ENCODE measurements at regions not wholly inside any gene's neighbourhood (a gene's known extent, or its start where the extent isn't known, plus 50 kb on each side); places are given as distances from the start of the nearest gene placed in this dataset.

DNA sequence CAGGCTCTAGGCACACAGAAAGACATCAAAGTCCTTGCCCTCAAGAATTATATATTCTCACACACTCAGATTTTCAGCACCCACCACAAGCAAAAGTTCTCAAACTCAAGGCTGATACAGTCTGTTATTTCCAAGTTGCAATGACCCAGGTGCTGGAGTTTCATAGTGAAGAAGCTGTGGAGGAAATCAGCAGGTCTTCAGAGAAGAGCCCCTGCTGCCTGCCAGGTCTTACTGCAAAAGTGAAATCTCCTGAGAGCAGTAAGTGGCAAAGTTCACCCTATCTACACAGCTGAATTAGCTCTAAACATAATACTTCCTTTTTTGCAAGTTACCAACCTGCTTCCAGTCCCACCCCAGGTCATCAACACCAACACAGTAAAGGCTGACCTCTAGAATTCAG is 64.6 kb downstream of the RPL27A start:
- TF ChIP-seq, protein P1, sequence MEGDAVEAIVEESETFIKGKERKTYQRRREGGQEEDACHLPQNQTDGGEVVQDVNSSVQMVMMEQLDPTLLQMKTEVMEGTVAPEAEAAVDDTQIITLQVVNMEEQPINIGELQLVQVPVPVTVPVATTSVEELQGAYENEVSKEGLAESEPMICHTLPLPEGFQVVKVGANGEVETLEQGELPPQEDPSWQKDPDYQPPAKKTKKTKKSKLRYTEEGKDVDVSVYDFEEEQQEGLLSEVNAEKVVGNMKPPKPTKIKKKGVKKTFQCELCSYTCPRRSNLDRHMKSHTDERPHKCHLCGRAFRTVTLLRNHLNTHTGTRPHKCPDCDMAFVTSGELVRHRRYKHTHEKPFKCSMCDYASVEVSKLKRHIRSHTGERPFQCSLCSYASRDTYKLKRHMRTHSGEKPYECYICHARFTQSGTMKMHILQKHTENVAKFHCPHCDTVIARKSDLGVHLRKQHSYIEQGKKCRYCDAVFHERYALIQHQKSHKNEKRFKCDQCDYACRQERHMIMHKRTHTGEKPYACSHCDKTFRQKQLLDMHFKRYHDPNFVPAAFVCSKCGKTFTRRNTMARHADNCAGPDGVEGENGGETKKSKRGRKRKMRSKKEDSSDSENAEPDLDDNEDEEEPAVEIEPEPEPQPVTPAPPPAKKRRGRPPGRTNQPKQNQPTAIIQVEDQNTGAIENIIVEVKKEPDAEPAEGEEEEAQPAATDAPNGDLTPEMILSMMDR (IDR thresholded peaks at IDR 0.05), result no peak
- no peak overlapping the region for H3K27ac ChIP-seq (ENCODE audit: low read depth in 1 of 2, low read length in 2 of 2)
- DNase-seq, result no peak
- H3K4me3 Mint-ChIP-seq, result no peak overlapping the region
- H3K9me3 Mint-ChIP-seq, result peaks cover 0 to 10% (median 5%) of the 10 kb centered on the region in 7 donors
- no peak overlapping the region for H2AFZ ChIP-seq (ENCODE audit: insufficient read depth, low read depth, low read length, poor library complexity, severe bottlenecking)
- H3K27ac Mint-ChIP-seq, result no peak overlapping the region
- intact Hi-C loops (cut with micrococcal nuclease), result no loop called here
- no peak overlapping the region for H3K9ac ChIP-seq (ENCODE audit: insufficient read depth, low read length, poor library complexity, severe bottlenecking)
- H3K79me2 ChIP-seq (ENCODE audit: insufficient read depth, low read length), result no peaks in the 10 kb centered on the region
- no peaks in the 10 kb centered on the region for H3K4me1 Mint-ChIP-seq
- H3K27me3 Mint-ChIP-seq (ENCODE audit: low read depth in 3 of 3), result peaks cover 2 to 3% (median 2%) of the 10 kb centered on the region in 3 donors
- H4K20me1 ChIP-seq (ENCODE audit: insufficient read depth, low read length), result no peaks in the 10 kb centered on the region
- no peaks in the 10 kb centered on the region for H3K27me3 ChIP-seq (ENCODE audit: control insufficient read depth in 2 of 2, insufficient read depth in 2 of 2, low read length in 2 of 2)
- H3K9me3 ChIP-seq (replicated peaks in 1 of 2; ENCODE audit: control insufficient read depth in 1 of 2, insufficient read depth in 1 of 2, low read length in 2 of 2), result no peaks in the 10 kb centered on the region
- no peaks in the 10 kb centered on the region for H3K36me3 Mint-ChIP-seq
- H3K36me3 ChIP-seq (replicated peaks in 1 of 2; ENCODE audit: control insufficient read depth in 1 of 2, insufficient read depth in 2 of 2, low read length in 2 of 2), result no peaks in the 10 kb centered on the region
- H3K4me3 ChIP-seq (replicated peaks in 1 of 3; ENCODE audit: low read depth in 2 of 3, low read length in 3 of 3), result no peak overlapping the region
- no peaks in the 10 kb centered on the region for H3K4me1 ChIP-seq (ENCODE audit: control insufficient read depth in 1 of 2, insufficient read depth in 2 of 2, low read length in 2 of 2)
- H3K4me2 ChIP-seq (replicated peaks; ENCODE audit: extremely low read depth, low read length, poor library complexity, severe bottlenecking), result no peak overlapping the region

GRCh38 chr11:8748317-8748716 is 65.7 kb downstream of the RPL27A start:
- intact Hi-C loops (cut with micrococcal nuclease), result no loop called here
- H3K27ac ChIP-seq (ENCODE audit: low read depth in 1 of 2, low read length in 2 of 2), result no peak overlapping the region
- H3K4me3 ChIP-seq (replicated peaks in 1 of 3; ENCODE audit: low read depth in 2 of 3, low read length in 3 of 3), result no peak overlapping the region
- no peaks in the 10 kb centered on the region for H3K4me1 ChIP-seq (ENCODE audit: control insufficient read depth in 1 of 2, insufficient read depth in 2 of 2, low read length in 2 of 2)
- no peaks in the 10 kb centered on the region for H3K9me3 ChIP-seq (replicated peaks in 1 of 2; ENCODE audit: control insufficient read depth in 1 of 2, insufficient read depth in 1 of 2, low read length in 2 of 2)
- TF ChIP-seq, protein P1 (IDR thresholded peaks at IDR 0.05), result no peak
- Mint-ChIP-seq H3K4me3 (no peak overlapping the region), H3K4me1 (no peaks in the 10 kb centered on the region), H3K36me3 (no peaks in the 10 kb centered on the region), H3K9me3 (peaks cover 0 to 10% (median 5%) of the 10 kb centered on the region in 7 donors), H3K27ac (peak overlapping the region in 1 of 7 donors; percentile 53), H3K27me3 (ENCODE audit: low read depth in 3 of 3) (peaks cover 2 to 3% (median 2%) of the 10 kb centered on the region in 3 donors)
- 100% methylated on average over 1 of the region's 2 CpGs for WGBS (ENCODE audit: insufficient coverage)
- no peaks in the 10 kb centered on the region for H3K79me2 ChIP-seq (ENCODE audit: insufficient read depth, low read length)
- no peaks in the 10 kb centered on the region for H3K36me3 ChIP-seq (replicated peaks in 1 of 2; ENCODE audit: control insufficient read depth in 1 of 2, insufficient read depth in 2 of 2, low read length in 2 of 2)
- no peak for DNase-seq
- no peak overlapping the region for H2AFZ ChIP-seq (ENCODE audit: insufficient read depth, low read depth, low read length, poor library complexity, severe bottlenecking)
- no peaks in the 10 kb centered on the region for H4K20me1 ChIP-seq (ENCODE audit: insufficient read depth, low read length)
- no peaks in the 10 kb centered on the region for H3K27me3 ChIP-seq (ENCODE audit: control insufficient read depth in 2 of 2, insufficient read depth in 2 of 2, low read length in 2 of 2)
- no peak overlapping the region for H3K4me2 ChIP-seq (replicated peaks; ENCODE audit: extremely low read depth, low read length, poor library complexity, severe bottlenecking)
- H3K9ac ChIP-seq (ENCODE audit: insufficient read depth, low read length, poor library complexity, severe bottlenecking), result no peak overlapping the region

Measured in CD14-positive monocyte (primary cell).